ENCODE measurements at regions not wholly inside any gene's neighbourhood (a gene's known extent, or its start where the extent isn't known, plus 50 kb on each side); places are given as distances from the start of the nearest gene placed in this dataset.

- H3K4me3 ChIP-seq: no peak overlapping the region
- H3K4me1 ChIP-seq: peaks cover 0 to 16% (median 0%) of the 10 kb centered on the region in 4 donors
- H3K27ac ChIP-seq: no peak overlapping the region
- no peak for DNase-seq (ENCODE audit: low spot score in 2 of 2)
- no peaks in the 10 kb centered on the region for H3K9me3 ChIP-seq
- TF ChIP-seq POLR2A (IDR thresholded peaks at IDR 0.05): no peak
- TF ChIP-seq EP300 (IDR thresholded peaks at IDR 0.05): no peak
- no peak for TF ChIP-seq CTCF (IDR thresholded peaks at IDR 0.05)
- H3K27me3 ChIP-seq: no peaks in the 10 kb centered on the region
- WGBS, 2 donors: 80 to 87% methylated on average over 3 of the region's 3 CpGs
- H3K36me3 ChIP-seq: no peaks in the 10 kb centered on the region
Measured at GRCh38 chr6:23441808-23442461, 684.1 kb upstream of the NRSN1 start.

DNA sequence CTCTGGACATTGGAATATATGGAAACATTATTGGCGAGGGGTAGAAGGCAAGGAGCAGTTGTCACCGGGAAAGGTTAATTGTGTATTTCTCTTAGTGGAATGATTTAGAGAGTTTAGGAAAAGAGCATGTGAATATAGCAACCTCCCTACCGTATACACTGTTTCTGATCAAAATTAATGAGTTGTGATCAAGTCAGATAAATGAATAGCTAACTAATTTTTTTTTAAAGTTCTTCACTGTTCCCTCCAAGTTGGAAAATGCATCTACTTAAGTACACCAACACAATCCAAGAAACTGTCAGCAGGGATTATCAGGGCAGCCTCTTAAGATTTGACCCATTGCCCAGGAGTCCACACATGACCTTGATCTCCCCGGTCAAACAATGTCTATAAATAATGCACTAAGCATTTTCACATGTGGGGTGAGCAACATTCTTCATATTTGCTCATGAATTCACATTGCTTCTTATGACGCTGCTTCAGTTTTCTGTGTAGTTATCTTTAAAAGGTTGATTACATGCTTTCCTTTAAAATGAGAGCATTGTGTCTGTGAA lies 680.8 kb upstream of the NRSN1 start:
- 49 to 51% methylated on average over 5 of the region's 5 CpGs for WGBS, 2 donors
- Histone ChIP-seq H3K4me3 (no peak overlapping the region), H3K27ac (no peak overlapping the region), H3K4me1 (peaks cover 0 to 16% (median 0%) of the 10 kb centered on the region in 4 donors), H3K27me3 (no peaks in the 10 kb centered on the region), H3K36me3 (no peaks in the 10 kb centered on the region), H3K9me3 (no peaks in the 10 kb centered on the region)
- DNase-seq (ENCODE audit: low spot score in 2 of 2): no peak
- TF ChIP-seq EP300 (IDR thresholded peaks at IDR 0.05) (no peak), POLR2A (IDR thresholded peaks at IDR 0.05) (no peak), CTCF (IDR thresholded peaks at IDR 0.05) (no peak)

DNA sequence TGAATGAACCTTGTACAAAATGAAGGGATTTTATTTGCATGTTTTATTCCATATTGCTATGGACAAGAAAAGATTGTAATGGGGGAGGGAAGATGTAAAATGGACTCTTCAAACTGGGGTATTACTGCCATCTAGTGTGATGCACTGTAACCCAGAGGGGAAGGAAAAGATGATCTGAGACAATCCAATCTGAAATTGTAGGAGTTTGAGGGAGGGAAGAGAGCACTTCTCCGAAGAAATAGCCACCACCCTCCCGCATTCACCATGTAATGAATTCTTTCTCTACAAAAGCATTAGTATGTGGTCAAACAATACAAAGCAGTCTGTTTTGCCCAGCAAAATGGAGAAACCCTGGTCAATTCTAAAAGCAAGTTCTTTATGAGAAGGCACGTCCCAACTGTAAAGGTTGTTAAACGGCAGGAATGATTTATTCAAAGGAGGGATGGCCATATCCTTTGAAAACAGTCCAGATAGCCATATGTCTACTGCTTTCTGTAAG lies 679.5 kb upstream of the NRSN1 start:
- 22 to 29% methylated on average over 4 of the region's 4 CpGs for WGBS, 2 donors

GRCh38 chr6:23447731-23448130 lies 678.3 kb upstream of the NRSN1 start:
- Histone ChIP-seq H3K36me3 (no peaks in the 10 kb centered on the region), H3K27ac (no peak overlapping the region), H3K27me3 (no peaks in the 10 kb centered on the region), H3K4me1 (peaks cover 0 to 16% (median 0%) of the 10 kb centered on the region in 4 donors), H3K9me3 (no peaks in the 10 kb centered on the region), H3K4me3 (no peak overlapping the region)
- no peak for TF ChIP-seq CTCF (IDR thresholded peaks at IDR 0.05)
- no peak for TF ChIP-seq EP300 (IDR thresholded peaks at IDR 0.05)
- DNase-seq (ENCODE audit: low spot score in 2 of 2): no peak

More for the DNA sequence above, 679.5 kb upstream of the NRSN1 start:
- Histone ChIP-seq H3K9me3 (no peaks in the 10 kb centered on the region), H3K27ac (no peak overlapping the region), H3K36me3 (no peaks in the 10 kb centered on the region), H3K4me1 (peaks cover 0 to 16% (median 0%) of the 10 kb centered on the region in 4 donors), H3K4me3 (no peak overlapping the region), H3K27me3 (no peaks in the 10 kb centered on the region)
- no peak for TF ChIP-seq EP300 (IDR thresholded peaks at IDR 0.05)
- peak in 4 of 5 experiments; percentile 22 to 35 (median 24) for TF ChIP-seq CTCF (IDR thresholded peaks at IDR 0.05)
- TF ChIP-seq POLR2A (IDR thresholded peaks at IDR 0.05): no peak
- no peak for DNase-seq (ENCODE audit: low spot score in 2 of 2)

DNA sequence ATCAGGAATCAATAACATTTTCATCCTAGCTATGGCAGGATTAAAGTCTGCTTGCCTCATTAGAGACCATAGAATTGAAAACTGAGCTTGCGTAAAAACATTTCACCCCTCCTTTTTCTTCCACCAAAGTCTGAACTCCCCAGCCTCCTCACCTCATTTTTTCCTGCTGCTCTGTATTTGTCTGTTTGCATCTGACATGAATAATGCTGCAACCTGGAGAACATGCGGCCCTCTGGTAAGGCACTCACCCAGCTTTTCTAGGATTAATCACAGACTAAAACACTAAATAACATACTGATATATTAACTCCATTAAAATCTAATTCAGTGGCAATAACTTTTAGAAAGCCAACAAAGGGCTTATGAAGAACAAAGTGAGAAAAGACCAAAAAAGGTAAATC lies 677.7 kb upstream of the NRSN1 start:
- Histone ChIP-seq H3K4me1 (peaks cover 0 to 16% (median 0%) of the 10 kb centered on the region in 4 donors), H3K9me3 (no peaks in the 10 kb centered on the region), H3K36me3 (no peaks in the 10 kb centered on the region), H3K27ac (no peak overlapping the region), H3K27me3 (no peaks in the 10 kb centered on the region), H3K4me3 (no peak overlapping the region)
- 96 to 98% methylated on average over 2 of the region's 2 CpGs for WGBS, 2 donors
- TF ChIP-seq CTCF (IDR thresholded peaks at IDR 0.05) (no peak), POLR2A (IDR thresholded peaks at IDR 0.05) (no peak), EP300 (IDR thresholded peaks at IDR 0.05) (no peak)
- DNase-seq (ENCODE audit: low spot score in 2 of 2): no peak

Data from tibial nerve (tissue), 4 donors.